HG03025 (cell line): ENCODE measurements at regions not wholly inside any gene's neighbourhood (a gene's known extent, or its start where the extent isn't known, plus 50 kb on each side); places are given as distances from the start of the nearest gene placed in this dataset.

ENCODE experiments used
- ATAC-seq: cut with Tn5 transposase; IDR thresholded peaks from one replicate; pipeline ENCODE4 v1.9.1; 2021; ENCODE audit warnings: mild to moderate bottlenecking, moderate library complexity; ENCODE audit not compliant: unreplicated experiment, low FRiP score

DNA sequence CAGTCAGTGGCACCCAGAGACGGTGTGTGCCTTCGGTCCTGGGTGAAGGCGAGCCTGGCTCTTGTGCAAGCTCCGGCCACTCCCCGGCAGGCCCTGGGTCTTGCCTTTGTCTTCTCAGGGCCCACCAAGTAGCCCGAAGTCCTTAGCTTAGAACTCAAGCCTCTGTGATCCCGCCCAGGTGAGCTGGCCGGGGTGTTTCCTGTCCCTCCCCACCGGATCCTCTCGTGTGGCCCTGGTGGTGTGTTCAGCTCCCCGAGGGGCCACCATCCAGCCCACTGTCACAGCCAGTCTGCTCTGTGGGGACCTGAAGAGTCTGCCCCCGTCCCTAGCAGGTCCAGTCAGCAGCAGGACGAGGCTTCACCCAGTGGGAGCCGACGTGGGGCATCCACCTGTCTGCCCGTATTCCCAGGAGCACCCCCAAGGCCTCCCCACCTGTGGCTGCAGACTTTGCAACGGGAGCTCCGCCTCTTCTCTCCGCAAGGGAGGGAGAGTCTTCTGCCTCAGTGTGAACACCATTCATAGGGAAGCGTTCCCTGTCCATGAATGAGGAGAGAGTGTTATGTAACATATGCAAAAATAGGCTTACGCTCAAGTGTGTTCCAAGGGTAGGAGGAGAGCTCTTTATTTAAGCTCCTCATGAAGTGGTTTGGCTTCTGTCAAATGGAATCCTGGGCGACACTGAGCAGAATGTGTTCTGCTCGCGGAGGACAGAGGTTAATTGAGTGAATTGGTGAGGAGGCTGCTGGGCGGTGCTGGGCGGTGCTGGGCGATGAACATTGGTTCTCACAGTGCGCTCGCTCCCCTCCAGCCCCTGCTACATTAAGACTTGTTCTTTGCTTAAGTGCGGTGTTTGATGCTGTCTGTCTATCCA, 108.9 kb downstream of the CRYAA start:
- ATAC-seq: no peak

DNA sequence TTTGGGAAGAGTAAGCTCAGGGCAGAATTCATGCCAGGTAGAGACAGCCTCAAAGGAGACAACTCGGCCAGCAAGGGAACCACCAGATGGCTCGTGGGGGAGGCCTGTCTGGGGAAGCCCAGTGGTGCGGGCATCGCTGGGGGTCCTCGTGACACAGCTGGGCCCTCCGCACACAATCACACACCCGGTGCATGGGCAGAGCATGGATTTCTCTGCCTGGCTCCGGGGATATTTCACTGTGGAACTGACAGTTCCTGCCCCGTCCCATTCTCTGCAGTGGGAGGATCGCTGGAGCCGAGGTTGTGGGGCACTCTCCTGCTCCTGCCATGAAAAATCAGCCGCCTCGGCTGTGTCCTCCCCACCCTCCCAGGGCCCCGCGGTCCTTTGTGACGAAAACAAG, 108.0 kb downstream of the CRYAA start:
- no peak for ATAC-seq

DNA sequence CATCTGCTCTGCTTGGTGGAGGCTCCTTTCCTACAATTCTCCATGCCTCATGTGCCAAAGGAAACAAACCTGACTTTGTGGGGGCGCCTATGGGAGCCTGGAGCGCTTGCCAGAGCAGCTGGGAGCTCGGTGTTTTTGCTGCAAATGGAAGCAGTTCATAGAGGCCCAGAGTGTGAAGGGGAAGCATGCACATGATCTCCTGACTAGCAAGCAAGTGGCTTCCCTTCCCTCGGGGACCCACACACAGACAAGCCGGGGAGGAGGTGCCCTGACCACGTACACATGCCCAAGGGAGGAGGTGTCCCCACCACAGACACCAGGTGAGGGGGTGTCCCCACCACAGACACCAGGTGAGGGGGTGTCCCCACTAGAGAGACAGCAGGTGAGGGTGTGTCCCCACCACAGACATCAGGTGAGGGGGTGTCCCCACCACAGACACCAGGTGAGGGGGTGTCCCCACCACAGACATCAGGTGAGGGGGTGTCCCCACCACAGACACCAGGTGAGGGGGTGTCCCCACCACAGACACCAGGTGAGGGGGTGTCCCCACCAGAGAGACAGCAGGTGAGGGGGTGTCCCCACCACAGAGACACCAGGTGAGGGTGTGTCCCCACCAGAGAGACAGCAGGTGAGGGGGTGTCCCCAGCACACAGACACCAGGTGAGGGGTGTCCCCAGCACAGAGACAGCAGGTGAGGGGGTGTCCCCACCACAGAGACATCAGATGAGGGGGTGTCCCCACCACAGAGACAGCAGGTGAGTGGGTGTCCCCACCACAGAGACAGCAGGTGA, 106.8 kb downstream of the CRYAA start:
- ATAC-seq: no peak

DNA sequence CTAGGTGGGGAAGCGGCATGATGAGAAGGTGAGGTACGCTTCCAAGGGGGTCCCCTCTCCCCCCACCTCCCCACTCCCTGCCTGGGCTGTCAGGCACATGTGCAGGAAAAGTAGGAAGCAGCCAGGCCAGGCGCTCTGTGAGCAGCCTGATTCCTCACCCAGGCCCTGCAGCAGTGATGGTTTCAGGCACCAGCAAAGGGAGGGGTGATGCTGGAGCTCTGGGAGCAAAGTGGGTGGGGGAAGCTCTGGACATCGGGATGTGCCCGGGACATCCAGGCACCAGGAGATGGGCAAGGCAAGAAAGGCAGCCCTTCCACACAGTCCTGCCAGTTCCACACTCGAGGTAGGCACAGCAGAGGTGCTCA, 106.1 kb downstream of the CRYAA start:
- ATAC-seq: no peak

DNA sequence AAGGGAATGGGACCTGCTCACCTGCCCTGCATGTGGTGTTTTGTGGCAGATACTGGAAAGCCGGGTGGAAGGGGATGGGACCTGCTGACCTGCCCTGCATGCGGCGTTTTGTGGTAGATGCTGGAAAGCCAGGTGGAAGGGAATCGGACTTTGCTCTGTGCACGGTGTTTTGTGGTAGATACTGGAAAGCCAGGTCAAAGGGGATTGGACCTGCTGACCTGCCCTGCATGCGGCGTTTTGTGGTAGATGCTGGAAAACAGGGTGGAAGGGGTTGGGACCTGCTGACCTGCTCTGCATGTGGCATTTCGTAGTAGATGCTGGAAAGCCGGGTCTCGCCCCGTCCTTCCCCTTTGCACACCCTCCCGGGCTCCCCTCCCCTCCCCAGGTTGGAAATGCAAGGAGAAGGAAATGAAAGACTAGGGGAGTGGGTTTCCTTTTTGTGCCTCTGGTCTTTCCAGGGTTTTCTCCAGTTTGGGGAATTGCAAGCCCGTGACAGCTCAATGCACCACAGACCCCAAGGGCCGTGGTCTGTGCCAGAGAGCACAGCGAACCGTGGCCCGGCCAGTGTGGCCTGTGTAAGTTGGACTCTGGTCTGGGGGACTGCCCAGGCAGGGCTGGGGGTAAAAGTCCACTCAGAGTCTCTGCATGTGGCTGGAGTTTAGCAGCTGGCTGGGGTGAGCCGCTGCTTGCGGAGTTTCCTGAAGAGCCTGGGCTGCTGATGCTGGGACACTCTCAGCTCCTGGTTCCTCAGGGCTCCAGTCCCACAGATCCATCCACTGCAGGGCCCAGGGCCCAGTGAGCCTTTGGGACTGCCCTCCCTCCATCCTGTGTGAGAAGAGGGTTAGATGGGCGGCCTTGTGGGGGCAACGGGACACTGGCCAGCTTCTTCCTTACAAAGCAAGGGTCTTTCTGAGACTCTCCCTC, 105.5 kb downstream of the CRYAA start:
- ATAC-seq: no peak

DNA sequence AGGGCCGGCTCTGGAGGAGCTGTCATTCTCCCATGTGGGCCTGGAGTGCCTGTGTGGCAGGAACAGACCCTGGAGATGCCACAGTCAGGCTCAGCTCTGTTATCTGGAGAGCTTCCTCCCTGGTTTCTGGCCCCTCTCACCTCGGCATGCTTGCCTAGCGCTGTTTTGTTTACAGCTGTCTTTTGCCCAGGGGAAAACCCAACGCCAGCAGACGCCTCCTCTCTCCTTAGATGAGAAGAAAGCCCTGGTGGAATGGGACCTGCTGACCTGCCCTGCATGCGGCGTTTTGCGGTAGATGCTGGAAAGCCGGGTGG, 104.9 kb downstream of the CRYAA start:
- ATAC-seq: no peak

DNA sequence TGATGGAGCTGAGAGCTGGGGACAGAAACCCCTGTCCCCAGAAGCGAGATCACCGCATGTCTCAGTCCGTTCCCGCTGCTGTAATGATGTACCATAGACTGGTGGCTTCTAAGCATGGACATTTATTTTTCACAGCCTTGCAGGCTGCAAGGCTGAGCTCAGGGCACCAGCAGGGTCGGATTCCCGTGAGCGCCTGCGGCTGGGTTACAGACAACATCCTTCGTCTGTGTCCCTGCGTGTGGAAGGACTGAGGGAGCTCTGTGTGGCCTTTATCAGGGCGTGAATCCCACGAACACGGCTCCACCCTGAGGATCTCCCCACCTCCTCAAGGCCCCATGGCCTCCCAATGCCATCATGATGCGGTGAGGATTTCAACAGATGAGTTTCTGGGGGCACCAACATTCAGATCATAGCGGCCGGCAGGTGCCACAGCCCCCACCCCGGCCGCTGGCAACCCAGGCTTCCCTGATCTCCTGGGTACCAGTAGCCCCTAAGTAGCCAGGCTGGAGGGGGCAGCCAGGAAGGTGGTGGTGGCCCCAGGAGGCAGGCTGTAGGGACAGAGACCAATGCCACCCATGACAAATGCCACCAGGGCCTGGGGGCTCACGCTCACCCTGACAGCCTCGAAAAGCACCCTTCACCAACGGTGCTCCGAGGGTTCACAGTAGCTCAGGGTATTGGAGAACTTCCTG, 104.4 kb downstream of the CRYAA start:
- no peak for ATAC-seq

DNA sequence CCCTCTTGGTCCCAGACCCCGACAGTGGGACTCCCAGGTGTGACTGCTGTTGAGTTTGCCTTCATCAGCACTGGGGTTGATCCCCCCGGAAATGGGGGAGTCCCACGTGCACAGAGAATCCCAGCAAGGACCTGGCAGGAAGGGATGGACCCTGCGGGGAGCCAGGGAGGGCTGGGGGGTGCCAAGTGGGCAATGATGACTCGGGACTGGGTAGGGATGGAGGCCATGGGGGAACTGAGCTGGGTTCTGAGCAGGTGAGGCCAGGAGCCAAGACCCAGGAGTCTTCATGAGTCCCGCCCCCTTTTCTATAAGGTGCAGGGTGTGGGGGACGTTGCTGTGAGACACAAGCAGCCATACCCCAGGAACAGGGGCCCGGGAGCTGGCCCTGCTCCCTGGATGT, 103.8 kb downstream of the CRYAA start:
- ATAC-seq: no peak

DNA sequence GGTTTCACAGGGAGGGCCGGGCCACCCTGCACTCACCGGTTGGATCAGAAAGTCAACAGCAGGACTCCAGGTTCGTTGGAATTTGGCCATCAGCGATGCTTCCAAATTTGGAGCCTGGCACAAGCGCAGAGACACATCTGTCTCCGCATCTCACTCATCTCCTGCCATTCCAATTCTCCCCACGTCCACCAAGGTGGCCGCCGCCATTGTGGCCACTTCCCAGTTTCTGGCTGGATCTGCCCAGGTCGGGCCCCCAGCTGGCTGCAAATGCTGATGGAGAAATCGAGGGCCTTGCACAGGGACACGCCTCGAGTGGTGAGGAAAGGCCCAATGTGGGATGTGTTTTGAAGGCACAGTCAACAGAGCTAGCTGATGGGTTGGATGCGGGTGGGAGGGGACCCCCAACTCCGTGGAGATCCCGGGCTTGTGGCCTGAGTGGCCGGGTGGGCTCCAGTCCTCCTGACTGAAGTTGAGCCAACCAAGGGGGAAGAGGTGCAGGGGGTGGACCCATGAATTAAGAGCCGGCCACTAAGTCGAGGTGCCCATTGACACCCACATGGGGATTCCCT, 102.7 kb downstream of the CRYAA start:
- no peak for ATAC-seq

DNA sequence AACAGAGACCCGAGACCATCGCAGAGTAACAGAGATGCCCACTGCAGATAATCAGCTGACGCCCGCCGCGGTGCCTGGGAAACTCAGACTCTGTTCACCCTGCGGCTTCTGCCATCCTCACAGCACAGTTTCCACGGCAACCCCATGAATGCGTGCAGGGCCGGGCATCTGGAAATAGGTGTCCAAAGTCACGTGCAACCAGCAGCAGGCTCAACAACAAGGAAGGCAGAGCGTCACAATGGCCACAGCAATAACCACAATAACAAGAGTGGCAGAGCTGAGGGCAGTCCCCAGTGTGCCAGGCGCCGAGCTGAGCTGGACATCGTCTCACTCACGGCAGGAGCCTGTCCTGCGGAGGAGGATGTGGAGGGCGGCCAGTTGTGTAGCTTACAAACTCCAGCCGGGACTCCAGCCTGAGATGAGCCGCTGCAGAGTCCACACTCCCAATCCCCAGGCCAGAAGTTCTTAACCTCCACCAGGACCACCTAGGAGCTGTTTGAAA, 102.0 kb downstream of the CRYAA start:
- no peak for ATAC-seq

DNA sequence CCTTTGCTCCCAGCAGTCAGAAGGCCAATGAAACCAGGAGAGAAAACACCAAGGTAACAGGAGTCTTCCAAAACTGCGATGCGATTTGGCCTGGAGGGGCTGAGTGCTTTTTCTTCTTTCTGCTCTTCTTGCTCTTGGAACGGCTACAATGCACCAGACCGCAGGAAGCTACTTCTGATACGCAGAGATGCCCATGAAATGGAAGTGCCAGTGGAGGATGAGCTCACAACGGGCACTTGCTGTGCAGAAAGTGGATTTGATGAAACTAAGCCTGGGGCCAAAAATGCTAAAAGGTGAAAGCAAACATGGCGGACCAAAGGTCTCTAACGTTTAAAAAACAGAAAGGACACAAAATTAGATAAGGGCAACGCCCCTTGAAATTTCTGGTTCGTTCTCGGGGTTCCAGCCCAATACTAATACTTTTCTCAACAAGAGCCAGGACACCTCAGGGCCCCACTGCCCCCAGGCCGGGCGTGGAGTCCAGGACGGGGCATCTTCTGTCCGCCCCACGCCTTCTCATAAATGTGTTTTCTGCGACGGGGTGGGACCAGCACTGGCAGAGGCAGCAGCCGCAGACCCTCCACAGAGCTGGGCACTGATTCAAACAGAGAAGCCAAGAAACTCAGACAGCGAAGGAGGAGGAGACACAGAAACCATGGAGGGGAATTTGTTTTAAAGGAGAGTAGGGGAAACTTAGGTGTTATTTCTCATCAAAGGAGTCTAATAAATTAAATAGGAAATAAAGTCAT, 101.3 kb downstream of the CRYAA start:
- no peak for ATAC-seq

DNA sequence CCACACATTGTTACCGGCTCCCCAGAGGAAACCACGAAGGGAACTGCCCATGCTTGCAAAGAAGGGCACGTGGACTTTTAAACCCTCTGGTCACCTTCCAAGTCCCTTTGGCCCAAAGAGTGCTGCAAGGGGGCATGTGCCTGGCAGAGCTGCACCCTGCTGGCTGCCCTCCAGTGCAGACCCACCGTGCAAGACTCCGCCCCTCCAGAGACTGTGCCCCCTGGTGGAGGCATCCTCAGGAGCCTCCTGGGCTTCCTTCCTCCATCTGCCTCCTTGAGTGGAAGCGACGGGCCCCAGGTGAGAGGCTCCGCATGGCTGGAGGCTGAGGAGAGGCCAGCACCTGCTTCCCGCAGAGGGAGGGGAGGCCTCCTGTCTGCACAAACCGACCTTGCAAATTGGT, 100.6 kb downstream of the CRYAA start:
- no peak for ATAC-seq

DNA sequence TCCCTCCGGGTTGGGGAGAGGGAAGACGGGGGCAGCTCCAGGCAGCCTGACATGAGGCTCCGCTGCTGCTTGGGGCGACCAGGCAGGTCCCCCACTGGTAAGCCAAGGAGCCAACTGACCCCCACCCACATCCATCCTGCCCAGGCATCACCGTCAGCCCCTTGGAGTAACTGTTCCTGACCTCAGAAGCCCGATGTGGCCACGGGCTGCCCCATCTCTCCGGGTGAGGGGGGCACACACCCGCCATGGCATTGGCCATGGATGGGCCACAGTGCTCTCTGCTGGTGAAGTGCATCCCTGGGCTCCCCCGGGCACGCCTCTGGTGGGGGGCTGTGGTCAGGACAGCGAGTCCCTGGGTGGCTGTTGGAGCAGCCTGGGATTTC, 100.0 kb downstream of the CRYAA start:
- ATAC-seq: no peak

DNA sequence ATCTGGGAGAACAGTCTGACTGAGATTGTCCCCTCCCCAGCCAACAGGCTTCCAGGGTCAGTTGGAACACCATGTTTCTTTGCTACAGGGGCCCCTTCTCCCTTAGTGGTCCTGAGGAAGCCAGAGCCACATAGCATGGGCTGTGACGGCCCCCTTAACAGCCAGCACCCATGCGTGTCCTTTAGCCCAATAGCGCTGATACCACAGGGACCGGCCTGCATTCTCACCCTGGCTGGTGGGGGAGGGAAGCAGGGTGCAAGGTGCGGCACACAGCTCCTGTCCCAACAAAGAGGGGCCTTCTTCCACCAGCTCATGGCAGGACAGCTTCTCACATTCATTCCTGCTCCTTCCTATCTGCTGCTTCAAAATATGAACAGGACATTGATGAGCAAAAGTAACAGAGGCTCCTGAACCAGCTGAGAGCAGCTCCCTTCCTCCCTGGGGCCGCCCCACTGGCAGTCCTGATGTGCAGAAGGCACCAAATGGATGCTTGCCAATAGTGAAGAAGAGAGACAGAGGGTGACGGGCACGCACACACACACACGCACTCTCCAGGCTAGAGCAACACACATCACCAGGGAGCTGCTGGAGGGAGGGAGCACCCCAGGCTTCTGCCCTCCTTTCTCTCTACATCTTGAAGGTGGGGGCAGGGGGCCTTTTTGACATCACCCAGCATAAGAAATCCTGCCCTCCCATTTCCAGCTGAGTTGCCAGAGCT, 99.4 kb downstream of the CRYAA start:
- ATAC-seq: no peak

DNA sequence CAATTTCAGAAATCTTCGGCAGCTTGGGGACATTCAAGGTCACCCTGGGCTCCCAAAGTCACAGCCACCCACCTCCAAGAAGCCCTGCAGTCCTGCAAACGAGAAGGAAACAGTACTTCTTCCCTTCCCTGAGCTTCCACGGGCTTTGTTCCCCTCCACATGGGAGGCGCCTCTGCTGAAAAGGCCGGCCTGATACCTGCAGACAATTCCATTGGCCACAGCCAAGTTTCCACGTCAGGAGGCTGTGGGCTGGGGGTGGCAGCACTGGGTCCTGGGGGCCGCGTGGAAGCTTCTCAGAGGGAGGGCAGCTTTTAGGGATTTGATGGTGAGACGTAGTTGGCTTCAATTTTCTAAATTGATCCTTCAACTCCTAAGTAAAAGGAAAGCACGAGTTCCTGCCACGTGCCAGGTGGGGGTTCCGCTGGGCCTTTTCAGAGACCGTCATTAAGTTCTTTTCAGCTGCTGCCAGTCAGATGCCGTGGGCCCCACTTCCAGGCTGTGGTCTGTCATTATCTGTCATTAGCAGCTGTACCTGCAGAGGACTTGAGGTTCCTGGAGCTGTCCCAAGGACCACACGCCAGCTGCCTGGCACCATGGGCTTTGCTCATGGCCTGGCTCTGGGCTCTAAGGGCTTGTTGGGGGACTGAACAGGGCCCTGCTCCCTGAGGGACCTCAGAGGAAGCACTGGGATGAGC, 98.7 kb downstream of the CRYAA start:
- ATAC-seq: no peak

DNA sequence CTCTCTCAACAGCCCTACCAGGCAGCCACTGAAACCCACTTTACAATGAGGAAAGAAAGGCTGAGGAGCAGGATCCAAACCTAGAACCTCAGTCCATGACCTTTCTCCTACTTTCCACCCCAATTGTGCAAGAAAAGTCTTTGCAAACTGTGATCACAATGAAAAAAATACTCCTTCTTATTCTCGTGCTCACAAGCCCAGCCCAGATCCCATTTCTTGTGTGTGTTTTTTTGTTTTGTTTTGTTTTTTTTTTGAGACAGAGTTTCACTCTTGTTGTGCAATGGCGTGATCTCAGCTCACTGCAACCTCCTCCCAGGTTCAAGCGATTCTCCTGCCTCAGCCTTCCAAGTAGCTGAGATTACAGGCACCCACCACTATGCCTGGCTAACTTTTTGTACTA, 97.7 kb downstream of the CRYAA start:
- ATAC-seq: no peak

DNA sequence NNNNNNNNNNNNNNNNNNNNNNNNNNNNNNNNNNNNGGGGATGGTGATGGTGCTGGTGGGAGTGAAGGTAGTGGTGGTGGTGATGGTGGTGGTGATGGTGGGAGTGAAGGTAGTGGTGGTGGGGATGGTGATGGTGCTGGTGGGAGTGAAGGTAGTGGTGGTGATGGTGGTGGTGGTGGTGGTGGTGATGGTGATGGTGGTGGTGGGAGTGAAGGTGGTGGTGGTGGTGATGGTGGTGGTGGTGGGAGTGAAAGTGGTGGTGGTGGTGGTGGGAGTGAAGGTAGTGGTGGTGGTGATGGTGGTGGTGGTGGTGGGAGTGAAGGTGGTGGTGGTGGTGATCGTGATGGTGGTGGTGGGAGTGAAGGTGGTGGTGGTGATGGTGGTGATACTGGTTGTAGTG, 93.6 kb downstream of the CRYAA start:
- no peak for ATAC-seq
